ENCODE measurements at regions not wholly inside any gene's neighbourhood (a gene's known extent, or its start where the extent isn't known, plus 50 kb on each side); places are given as distances from the start of the nearest gene placed in this dataset.

- TF ChIP-seq EZH2 (IDR thresholded peaks at IDR 0.05; ENCODE audit: low read length, unreplicated experiment) (no peak), EZH2phosphoT487 (IDR thresholded peaks at IDR 0.05; ENCODE audit: borderline replicate concordance, low read length) (no peak), CTCF (conservative IDR thresholded peaks at IDR 0.05; ENCODE audit: low read depth, low read length) (no peak)
- POLR2A ChIA-PET (ENCODE audit: unreplicated experiment): no interaction called here
- DNase-seq: no peak
- Histone ChIP-seq H3K27ac (ENCODE audit: low read length) (no peak overlapping the region), H3K27me3 (ENCODE audit: low read length) (no peaks in the 10 kb centered on the region), H3K9ac (ENCODE audit: low read length) (no peak overlapping the region), H3K9me2 (replicated peaks; ENCODE audit: low read length) (no peaks in the 10 kb centered on the region), H3K79me2 (ENCODE audit: low read length) (no peaks in the 10 kb centered on the region), H3K4me3 (ENCODE audit: low read length) (no peak overlapping the region), H2AFZ (ENCODE audit: low read length) (no peak overlapping the region), H3K4me2 (ENCODE audit: low read length) (no peak overlapping the region), H4K20me1 (ENCODE audit: low read length) (no peaks in the 10 kb centered on the region), H3K36me3 (ENCODE audit: low read depth, low read length) (no peaks in the 10 kb centered on the region), H3K4me1 (ENCODE audit: insufficient read depth, low read length) (no peaks in the 10 kb centered on the region), H3F3A (ENCODE audit: low read length, unreplicated experiment) (no peaks in the 10 kb centered on the region), H3K9me3 (ENCODE audit: low read length) (no peaks in the 10 kb centered on the region)
- ATAC-seq: no peak
- BruUV-seq (replicated peaks): no TSS peak
- CTCF ChIA-PET: no interaction called here
- intact Hi-C loops (cut with micrococcal nuclease): no loop called here
Observed at GRCh38 chr7:68955656-68956055, 642.6 kb upstream of the AUTS2 start.

- POLR2A ChIA-PET (ENCODE audit: unreplicated experiment): no interaction called here
- H3K27me3 ChIP-seq (ENCODE audit: low read length): no peaks in the 10 kb centered on the region
- no peaks in the 10 kb centered on the region for H3K79me2 ChIP-seq (ENCODE audit: low read length)
- ATAC-seq: no peak
- no peaks in the 10 kb centered on the region for H4K20me1 ChIP-seq (ENCODE audit: low read length)
- no peak for TF ChIP-seq EZH2 (IDR thresholded peaks at IDR 0.05; ENCODE audit: low read length, unreplicated experiment)
- TF ChIP-seq CTCF (conservative IDR thresholded peaks at IDR 0.05; ENCODE audit: low read depth, low read length): no peak
- TF ChIP-seq EZH2phosphoT487 (IDR thresholded peaks at IDR 0.05; ENCODE audit: borderline replicate concordance, low read length): no peak
- H3K4me2 ChIP-seq (ENCODE audit: low read length): no peak overlapping the region
- CTCF ChIA-PET: no interaction called here
- BruUV-seq (replicated peaks): no TSS peak
- H3K4me1 ChIP-seq (ENCODE audit: insufficient read depth, low read length): no peaks in the 10 kb centered on the region
- intact Hi-C loops (cut with micrococcal nuclease): no loop called here
- no peak overlapping the region for H2AFZ ChIP-seq (ENCODE audit: low read length)
- no peak overlapping the region for H3K9ac ChIP-seq (ENCODE audit: low read length)
- no peaks in the 10 kb centered on the region for H3K9me2 ChIP-seq (replicated peaks; ENCODE audit: low read length)
- H3K9me3 ChIP-seq (ENCODE audit: low read length): no peaks in the 10 kb centered on the region
- no peaks in the 10 kb centered on the region for H3K36me3 ChIP-seq (ENCODE audit: low read depth, low read length)
- DNase-seq: no peak
- no peak overlapping the region for H3K27ac ChIP-seq (ENCODE audit: low read length)
- no peak overlapping the region for H3K4me3 ChIP-seq (ENCODE audit: low read length)
- H3F3A ChIP-seq (ENCODE audit: low read length, unreplicated experiment): no peaks in the 10 kb centered on the region
Observed at GRCh38 chr7:68958571-68958970, 639.7 kb upstream of the AUTS2 start.

GRCh38 chr7:68963552-68963951 lies 634.7 kb upstream of the AUTS2 start:
- intact Hi-C loops (cut with micrococcal nuclease): no loop called here
- H3K79me2 ChIP-seq (ENCODE audit: low read length): no peaks in the 10 kb centered on the region
- ChIA-PET POLR2A (ENCODE audit: unreplicated experiment) (no interaction called here), CTCF (no interaction called here)
- no peaks in the 10 kb centered on the region for H4K20me1 ChIP-seq (ENCODE audit: low read length)
- no peak for TF ChIP-seq EZH2 (IDR thresholded peaks at IDR 0.05; ENCODE audit: low read length, unreplicated experiment)
- TF ChIP-seq EZH2phosphoT487 (IDR thresholded peaks at IDR 0.05; ENCODE audit: borderline replicate concordance, low read length): no peak
- no peak for TF ChIP-seq CTCF (conservative IDR thresholded peaks at IDR 0.05; ENCODE audit: low read depth, low read length)
- H3K9me2 ChIP-seq (replicated peaks; ENCODE audit: low read length): no peaks in the 10 kb centered on the region
- H3K9me3 ChIP-seq (ENCODE audit: low read length): no peaks in the 10 kb centered on the region
- H3K9ac ChIP-seq (ENCODE audit: low read length): no peak overlapping the region
- no peak overlapping the region for H3K27ac ChIP-seq (ENCODE audit: low read length)
- no peak for DNase-seq
- H3F3A ChIP-seq (ENCODE audit: low read length, unreplicated experiment): no peaks in the 10 kb centered on the region
- no peak overlapping the region for H3K4me3 ChIP-seq (ENCODE audit: low read length)
- H2AFZ ChIP-seq (ENCODE audit: low read length): no peak overlapping the region
- H3K27me3 ChIP-seq (ENCODE audit: low read length): no peaks in the 10 kb centered on the region
- H3K36me3 ChIP-seq (ENCODE audit: low read depth, low read length): no peaks in the 10 kb centered on the region
- ATAC-seq: no peak
- no peaks in the 10 kb centered on the region for H3K4me1 ChIP-seq (ENCODE audit: insufficient read depth, low read length)
- no peak overlapping the region for H3K4me2 ChIP-seq (ENCODE audit: low read length)
- BruUV-seq (replicated peaks): no TSS peak
